Spleen (tissue), 11 donors: ENCODE measurements at regions not wholly inside any gene's neighbourhood (a gene's known extent, or its start where the extent isn't known, plus 50 kb on each side); places are given as distances from the start of the nearest gene placed in this dataset.

Experiments used
- DNase-seq: peaks from one replicate; pipeline ENCODE4 v3.0.0-alpha.2; 2020
- H3K27ac ChIP-seq, 8 donors: fragments of 200-600 bp; sonication (generic) in 7 of 8; 1 replicate in 4 of 8; 2 replicates in 4 of 8; pipeline versions ENCODE4 v1.5.0 to v1.8.0; 2016 to 2021; ENCODE audit warnings: inconsistent platforms in 4 of 8, mild to moderate bottlenecking in 4 of 8, moderate library complexity in 1 of 8
- H3K27me3 ChIP-seq, 7 donors: fragments of 200-600 bp; sonication (generic) in 6 of 7; replicated peaks in 1 of 7; 1 replicate in 4 of 7; 2 replicates in 3 of 7; pipeline versions ENCODE4 v1.5.0 to v1.8.0; 2016 to 2021; ENCODE audit warnings: inconsistent platforms in 3 of 7, mild to moderate bottlenecking in 1 of 7
- H3K36me3 ChIP-seq, 6 donors: fragments of 200-600 bp; sonication (generic) in 5 of 6; 1 replicate in 4 of 6; 2 replicates in 2 of 6; pipeline versions ENCODE4 v1.5.0 to v1.8.0; 2016 to 2021; ENCODE audit warnings: inconsistent platforms in 2 of 6
- H3K4me1 ChIP-seq, 6 donors: fragments of 200-600 bp; sonication (generic) in 5 of 6; 1 replicate in 3 of 6; 2 replicates in 3 of 6; pipeline versions ENCODE4 v1.5.0 to v1.8.0; 2016 to 2021; ENCODE audit warnings: inconsistent platforms in 3 of 6
- H3K4me3 ChIP-seq, 8 donors: fragments of 200-600 bp; sonication (generic) in 7 of 8; 1 replicate in 4 of 8; 2 replicates in 4 of 8; pipeline versions ENCODE4 v1.5.0 to v1.8.0; 2016 to 2021; ENCODE audit warnings: inconsistent platforms in 4 of 8, mild to moderate bottlenecking in 4 of 8, moderate library complexity in 2 of 8
- H3K9me3 ChIP-seq, 8 donors: fragments of 200-600 bp; sonication (generic) in 7 of 8; 1 replicate in 4 of 8; 2 replicates in 4 of 8; pipeline versions ENCODE4 v1.5.0 to v1.8.0; 2016 to 2021; ENCODE audit warnings: inconsistent platforms in 4 of 8
- CTCF ChIP-seq, 11 experiments: fragments of 200-600 bp in 7 of 11; fragments of 450-650 bp in 4 of 11; sonication (generic) in 4 of 11; IDR thresholded peaks in 8 of 11; conservative IDR thresholded peaks in 3 of 11; 1 replicate in 7 of 11; 2 replicates in 4 of 11; pipeline versions ENCODE4 v1.4.0 to v1.8.0; 2016 to 2021; ENCODE audit warnings: antibody characterized with exemption in 11 of 11, inconsistent platforms in 4 of 11, mild to moderate bottlenecking in 1 of 11
- POLR2A ChIP-seq, 3 donors: fragments of 450-650 bp; IDR thresholded peaks; one replicate each; pipeline ENCODE4 v1.5.1; 2017; ENCODE audit warnings: antibody characterized with exemption in 3 of 3, mild to moderate bottlenecking in 1 of 3
- POLR2AphosphoS5 ChIP-seq, 3 donors: sonication (generic); formaldehyde crosslinking; IDR thresholded peaks; one replicate each; pipeline ENCODE4 v1.5.1; 2017; ENCODE audit warnings: antibody characterized with exemption in 3 of 3
- WGBS, 5 donors: extraction: QIAGEN DNeasy Blood & Tissue Kit in 3 of 5; methylation state at CpG; one replicate each; pipeline versions ENCODE4 v1.1.5 to v1.1.7; 2013 to 2018; 5-methylcytosine and 5-hydroxymethylcytosine counted together
- intact Hi-C: fragments of 100-400 bp; cut with DNase I; formaldehyde crosslinking; loops from one replicate; pipeline ENCODE4 v1.15.0; 2023; ENCODE audit warnings: low total_unique reads
- donor health status: healthy with polysubstance abuse.
- donor health status: DM: no; HTN: no; CAD: no; lungs with moderate emphysema.
- donor health status: DM: no; HTN: no; CAD: no.
- donor health status: Bipolar disorder and iron deficiency.
- donor health status: healthy.
- donor health status: DM: no; HTN: no; CAD: no.
- donor health status: DM: yes; HTN: yes; CAD: no.

- DNase-seq: no peak
- intact Hi-C loops: no loop called here
- WGBS, 5 donors: 54 to 80% (median 69%) methylated on average over 2 of the region's 2 CpGs
Measured at GRCh38 chr18:75492852-75493251, 65.3 kb upstream of the SMIM21 start.

GRCh38 chr18:75491361-75491760, 63.9 kb upstream of the SMIM21 start:
- no peak for DNase-seq
- TF ChIP-seq CTCF (IDR thresholded peaks at IDR 0.05 in 8 of 11, conservative IDR thresholded peaks at IDR 0.05 in 3 of 11): no peak
- no peak for TF ChIP-seq POLR2A (IDR thresholded peaks at IDR 0.05)
- WGBS, 5 donors: 62 to 97% (median 86%) methylated on average over 5 of the region's 5 CpGs
- Histone ChIP-seq H3K27ac (no peak overlapping the region), H3K4me3 (no peak overlapping the region), H3K36me3 (no peaks in the 10 kb centered on the region), H3K4me1 (no peaks in the 10 kb centered on the region), H3K27me3 (peaks cover 0 to 19% (median 0%) of the 10 kb centered on the region in 7 donors), H3K9me3 (no peaks in the 10 kb centered on the region)
- intact Hi-C loops: no loop called here

More at GRCh38 chr18:75492852-75493251, 65.3 kb upstream of the SMIM21 start:
- TF ChIP-seq POLR2A (IDR thresholded peaks at IDR 0.05) (no peak), CTCF (IDR thresholded peaks at IDR 0.05 in 8 of 11, conservative IDR thresholded peaks at IDR 0.05 in 3 of 11) (no peak), POLR2AphosphoS5 (IDR thresholded peaks at IDR 0.05) (no peak)
- Histone ChIP-seq H3K4me3 (no peak overlapping the region), H3K36me3 (no peaks in the 10 kb centered on the region), H3K27ac (no peak overlapping the region), H3K4me1 (no peaks in the 10 kb centered on the region), H3K9me3 (no peaks in the 10 kb centered on the region), H3K27me3 (peaks cover 0 to 17% (median 0%) of the 10 kb centered on the region in 7 donors)

- H3K4me1 ChIP-seq: no peaks in the 10 kb centered on the region
Measured at GRCh38 chr18:75489493-75490190, 62.1 kb upstream of the SMIM21 start.

More at GRCh38 chr18:75489493-75490190, 62.1 kb upstream of the SMIM21 start:
- no peak for DNase-seq
- WGBS, 5 donors: 84 to 91% (median 88%) methylated on average over 13 of the region's 13 CpGs
- Histone ChIP-seq H3K9me3 (no peaks in the 10 kb centered on the region), H3K27ac (no peak overlapping the region), H3K4me3 (no peak overlapping the region), H3K27me3 (peaks cover 0 to 5% (median 0%) of the 10 kb centered on the region in 7 donors), H3K36me3 (no peaks in the 10 kb centered on the region)
- TF ChIP-seq CTCF (IDR thresholded peaks at IDR 0.05 in 8 of 11, conservative IDR thresholded peaks at IDR 0.05 in 3 of 11) (no peak), POLR2AphosphoS5 (IDR thresholded peaks at IDR 0.05) (no peak), POLR2A (IDR thresholded peaks at IDR 0.05) (no peak)
- intact Hi-C loops: no loop called here
